Fibroblast of lung (primary cell): ENCODE measurements at regions not wholly inside any gene's neighbourhood (a gene's known extent, or its start where the extent isn't known, plus 50 kb on each side); places are given as distances from the start of the nearest gene placed in this dataset.

Experiments
- EZH2 ChIP-seq: IDR thresholded peaks from 2 replicates; pipeline ENCODE4 v1.5.1; 2012; ENCODE audit warnings: low read length, control low read depth, mild to moderate bottlenecking; ENCODE audit errors: missing control alignments
- TF ChIP-seq, protein P1 (sequence below), 2 donors: IDR thresholded peaks in 1 of 2; conservative IDR thresholded peaks in 1 of 2; 1 replicate in 1 of 2; 2 replicates in 1 of 2; pipeline ENCODE4 v1.5.1; 2011 to 2012; ENCODE audit warnings: low read length in 2 of 2, control low read depth in 1 of 2, inconsistent platforms in 1 of 2, low read depth in 1 of 2, mild to moderate bottlenecking in 1 of 2

DNA sequence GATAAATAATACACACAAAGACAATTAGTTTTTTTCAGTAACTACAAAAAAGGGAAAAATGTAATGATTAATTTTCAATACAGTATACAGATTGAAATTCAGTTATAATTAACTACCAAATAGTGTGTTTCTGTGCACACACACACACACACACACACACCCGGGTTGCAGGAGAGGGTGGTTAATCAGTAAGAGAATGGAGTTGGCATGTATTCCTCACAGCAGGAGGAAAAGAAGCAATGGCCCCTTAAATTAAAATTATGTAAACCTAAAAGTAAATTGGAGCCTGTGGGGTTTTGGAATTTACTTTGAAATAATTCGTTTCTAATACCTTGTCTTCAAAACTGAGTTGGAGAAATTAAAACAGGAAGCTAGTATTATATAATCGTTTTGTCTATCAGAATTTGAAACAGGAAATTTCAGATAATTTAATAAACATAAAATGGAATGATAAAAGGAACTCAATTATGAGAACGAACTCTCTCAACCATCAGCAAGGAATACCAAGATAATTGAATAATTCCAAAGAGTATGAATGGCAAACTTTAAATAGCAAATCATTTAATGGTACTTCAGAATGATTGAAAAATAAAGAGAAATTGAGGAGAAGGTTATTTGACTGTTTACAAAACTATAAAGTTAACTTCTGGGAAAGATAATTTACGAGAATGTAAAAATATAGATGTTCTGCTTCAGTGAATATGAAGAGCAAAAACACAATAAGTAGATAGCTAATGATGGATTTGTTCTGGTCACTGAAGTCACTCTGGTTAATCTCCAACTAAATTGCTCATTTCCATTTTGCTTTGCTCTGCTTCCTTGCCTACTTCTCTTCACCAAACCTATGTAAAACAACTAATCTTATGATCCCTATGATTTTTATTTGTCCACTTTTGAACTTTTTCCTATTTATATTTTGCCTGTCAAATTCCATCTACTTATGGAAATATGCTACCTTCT lies 547.9 kb upstream of the ZP4 start:
- TF ChIP-seq, protein P1, sequence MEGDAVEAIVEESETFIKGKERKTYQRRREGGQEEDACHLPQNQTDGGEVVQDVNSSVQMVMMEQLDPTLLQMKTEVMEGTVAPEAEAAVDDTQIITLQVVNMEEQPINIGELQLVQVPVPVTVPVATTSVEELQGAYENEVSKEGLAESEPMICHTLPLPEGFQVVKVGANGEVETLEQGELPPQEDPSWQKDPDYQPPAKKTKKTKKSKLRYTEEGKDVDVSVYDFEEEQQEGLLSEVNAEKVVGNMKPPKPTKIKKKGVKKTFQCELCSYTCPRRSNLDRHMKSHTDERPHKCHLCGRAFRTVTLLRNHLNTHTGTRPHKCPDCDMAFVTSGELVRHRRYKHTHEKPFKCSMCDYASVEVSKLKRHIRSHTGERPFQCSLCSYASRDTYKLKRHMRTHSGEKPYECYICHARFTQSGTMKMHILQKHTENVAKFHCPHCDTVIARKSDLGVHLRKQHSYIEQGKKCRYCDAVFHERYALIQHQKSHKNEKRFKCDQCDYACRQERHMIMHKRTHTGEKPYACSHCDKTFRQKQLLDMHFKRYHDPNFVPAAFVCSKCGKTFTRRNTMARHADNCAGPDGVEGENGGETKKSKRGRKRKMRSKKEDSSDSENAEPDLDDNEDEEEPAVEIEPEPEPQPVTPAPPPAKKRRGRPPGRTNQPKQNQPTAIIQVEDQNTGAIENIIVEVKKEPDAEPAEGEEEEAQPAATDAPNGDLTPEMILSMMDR (conservative IDR thresholded peaks at IDR 0.05 in 1 of 2, IDR thresholded peaks at IDR 0.05 in 1 of 2; ENCODE audit: low read depth in 1 of 2, low read length in 2 of 2) = no peak
- TF ChIP-seq EZH2 = no peak
